Muscle of leg (tissue), 3 donors: ENCODE measurements at regions not wholly inside any gene's neighbourhood (a gene's known extent, or its start where the extent isn't known, plus 50 kb on each side); places are given as distances from the start of the nearest gene placed in this dataset.
A peak's percentile ranks its signal among the peaks of the same experiment; 100 is the strongest.

Source experiments
- DNase-seq: peaks from one replicate; pipeline ENCODE4 v3.0.0; 2013
- H3K27ac ChIP-seq: one replicate; pipeline ENCODE4 v1.5.1; 2013; ENCODE audit warnings: mild to moderate bottlenecking, low read length, control low read depth
- H3K27me3 ChIP-seq: one replicate; pipeline ENCODE4 v1.6.1; 2013; ENCODE audit warnings: low read length; ENCODE audit not compliant: control insufficient read depth, insufficient read depth
- H3K36me3 ChIP-seq: one replicate; pipeline ENCODE4 v1.6.1; 2013; ENCODE audit warnings: low read length; ENCODE audit not compliant: control insufficient read depth, insufficient read depth
- H3K4me1 ChIP-seq: one replicate; pipeline ENCODE4 v1.6.1; 2013; ENCODE audit warnings: low read length; ENCODE audit not compliant: control insufficient read depth, insufficient read depth
- H3K4me3 ChIP-seq: one replicate; pipeline ENCODE4 v1.5.1; 2013; ENCODE audit warnings: low read length, control low read depth
- H3K9me3 ChIP-seq: replicated peaks from 2 replicates; pipeline ENCODE4 v1.6.1; 2013; ENCODE audit warnings: low read depth, low read length; ENCODE audit not compliant: control insufficient read depth
- whole genome bisulfite sequencing: methylation state at CpG from one replicate; pipeline ENCODE4 v1.1.5; 2013; ENCODE audit warnings: missing lambda C conversion rate; ENCODE audit not compliant: insufficient coverage; 5-methylcytosine and 5-hydroxymethylcytosine counted together

- H3K36me3 ChIP-seq: no peaks in the 10 kb centered on the region
- no CpG with 5 or more reads among the region's 4 CpGs for WGBS
Observed at GRCh38 chr10:118193642-118194041, 146.9 kb upstream of the RAB11FIP2 start.

GRCh38 chr10:118181021-118181420 is 134.3 kb upstream of the RAB11FIP2 start:
- H3K36me3 ChIP-seq: no peaks in the 10 kb centered on the region
- no peak overlapping the region for H3K27ac ChIP-seq
- no peaks in the 10 kb centered on the region for H3K27me3 ChIP-seq
- no CpG with 5 or more reads among the region's 1 CpG for WGBS
- no peak for DNase-seq
- no peaks in the 10 kb centered on the region for H3K4me1 ChIP-seq
- no peaks in the 10 kb centered on the region for H3K9me3 ChIP-seq
- H3K4me3 ChIP-seq: no peak overlapping the region

More at GRCh38 chr10:118193642-118194041, 146.9 kb upstream of the RAB11FIP2 start:
- Histone ChIP-seq H3K27me3 (no peaks in the 10 kb centered on the region), H3K4me1 (no peaks in the 10 kb centered on the region), H3K27ac (no peak overlapping the region), H3K9me3 (no peaks in the 10 kb centered on the region), H3K4me3 (no peak overlapping the region)
- peak; percentile 43 for DNase-seq

GRCh38 chr10:118175148-118175547 is 128.4 kb upstream of the RAB11FIP2 start:
- H3K4me1 ChIP-seq: no peaks in the 10 kb centered on the region
- WGBS: no CpG with 5 or more reads among the region's 2 CpGs
- no peaks in the 10 kb centered on the region for H3K36me3 ChIP-seq
- no peaks in the 10 kb centered on the region for H3K27me3 ChIP-seq
- H3K9me3 ChIP-seq: no peaks in the 10 kb centered on the region
- H3K4me3 ChIP-seq: no peak overlapping the region
- no peak overlapping the region for H3K27ac ChIP-seq
- DNase-seq: no peak

- no peaks in the 10 kb centered on the region for H3K36me3 ChIP-seq
- H3K27me3 ChIP-seq: no peaks in the 10 kb centered on the region
- no peaks in the 10 kb centered on the region for H3K4me1 ChIP-seq
- WGBS: no CpG with 5 or more reads among the region's 2 CpGs
- no peaks in the 10 kb centered on the region for H3K9me3 ChIP-seq
- peak; percentile 84 for DNase-seq
- H3K4me3 ChIP-seq: no peak overlapping the region
- no peak overlapping the region for H3K27ac ChIP-seq
Observed at GRCh38 chr10:118173296-118173695, 126.6 kb upstream of the RAB11FIP2 start.

- Histone ChIP-seq H3K27me3 (no peaks in the 10 kb centered on the region), H3K36me3 (no peaks in the 10 kb centered on the region), H3K27ac (no peak overlapping the region), H3K4me1 (peaks cover 3% of the 10 kb centered on the region), H3K4me3 (no peak overlapping the region), H3K9me3 (no peaks in the 10 kb centered on the region)
- no CpG with 5 or more reads among the region's 1 CpG for WGBS
- DNase-seq: peak; percentile 48
Observed at GRCh38 chr10:118171861-118172260, 125.1 kb upstream of the RAB11FIP2 start.

GRCh38 chr10:118167056-118167700 is 120.4 kb upstream of the RAB11FIP2 start:
- Histone ChIP-seq H3K27me3 (no peaks in the 10 kb centered on the region), H3K4me1 (peaks cover 3% of the 10 kb centered on the region), H3K36me3 (no peaks in the 10 kb centered on the region), H3K4me3 (no peak overlapping the region), H3K27ac (peak overlapping the region; percentile 38), H3K9me3 (no peaks in the 10 kb centered on the region)
- peak; percentile 79 for DNase-seq
- 17% methylated on average over 2 of the region's 4 CpGs for WGBS

- Histone ChIP-seq H3K27me3 (no peaks in the 10 kb centered on the region), H3K9me3 (no peaks in the 10 kb centered on the region), H3K27ac (no peak overlapping the region), H3K4me3 (no peak overlapping the region), H3K36me3 (no peaks in the 10 kb centered on the region), H3K4me1 (peaks cover 3% of the 10 kb centered on the region)
- DNase-seq: peak; percentile 17
- 48% methylated on average over 2 of the region's 6 CpGs for WGBS
Observed at GRCh38 chr10:118163217-118163616, 116.5 kb upstream of the RAB11FIP2 start.

- Histone ChIP-seq H3K4me1 (no peaks in the 10 kb centered on the region), H3K9me3 (no peaks in the 10 kb centered on the region), H3K36me3 (no peaks in the 10 kb centered on the region), H3K4me3 (no peak overlapping the region), H3K27me3 (no peaks in the 10 kb centered on the region), H3K27ac (no peak overlapping the region)
- WGBS: 20% methylated on average over 2 of the region's 6 CpGs
- DNase-seq: peak; percentile 37
Observed at GRCh38 chr10:118161461-118162246, 114.9 kb upstream of the RAB11FIP2 start.

- no peaks in the 10 kb centered on the region for H3K27me3 ChIP-seq
- H3K27ac ChIP-seq: no peak overlapping the region
- H3K9me3 ChIP-seq: no peaks in the 10 kb centered on the region
- no peaks in the 10 kb centered on the region for H3K36me3 ChIP-seq
- H3K4me3 ChIP-seq: no peak overlapping the region
- no peaks in the 10 kb centered on the region for H3K4me1 ChIP-seq
- no peak for DNase-seq
Observed at GRCh38 chr10:118153287-118153686, 106.5 kb upstream of the RAB11FIP2 start.

- WGBS: 73% methylated on average over 2 of the region's 2 CpGs
- DNase-seq: no peak
Observed at GRCh38 chr10:118151461-118151860, 104.7 kb upstream of the RAB11FIP2 start.

More at GRCh38 chr10:118151461-118151860, 104.7 kb upstream of the RAB11FIP2 start:
- Histone ChIP-seq H3K36me3 (no peaks in the 10 kb centered on the region), H3K9me3 (no peaks in the 10 kb centered on the region), H3K27me3 (no peaks in the 10 kb centered on the region), H3K4me1 (no peaks in the 10 kb centered on the region), H3K4me3 (no peak overlapping the region), H3K27ac (no peak overlapping the region)
